ENCODE measurements at regions not wholly inside any gene's neighbourhood (a gene's known extent, or its start where the extent isn't known, plus 50 kb on each side); places are given as distances from the start of the nearest gene placed in this dataset.

DNA sequence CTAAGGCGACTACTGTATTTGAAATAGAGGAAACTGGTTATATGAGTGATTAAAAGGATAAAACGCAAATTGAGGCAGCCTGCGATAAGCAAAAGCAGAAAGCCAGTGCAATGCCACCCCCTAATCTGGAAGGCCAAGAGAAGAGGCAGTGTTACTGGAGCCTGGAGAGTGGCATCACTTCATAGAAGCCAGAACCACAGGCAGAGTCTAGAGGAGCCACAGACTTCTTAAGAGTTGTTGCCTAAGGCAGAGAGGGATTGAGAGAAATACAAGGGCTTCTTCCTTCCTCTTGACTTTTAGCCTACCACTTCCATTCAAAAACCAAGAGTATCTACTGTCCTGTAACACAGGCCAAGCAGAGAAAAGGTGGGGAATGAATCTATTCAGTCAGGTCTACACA lies 94.9 kb upstream of the SKAP2 start:
- TF ChIP-seq, protein P1, sequence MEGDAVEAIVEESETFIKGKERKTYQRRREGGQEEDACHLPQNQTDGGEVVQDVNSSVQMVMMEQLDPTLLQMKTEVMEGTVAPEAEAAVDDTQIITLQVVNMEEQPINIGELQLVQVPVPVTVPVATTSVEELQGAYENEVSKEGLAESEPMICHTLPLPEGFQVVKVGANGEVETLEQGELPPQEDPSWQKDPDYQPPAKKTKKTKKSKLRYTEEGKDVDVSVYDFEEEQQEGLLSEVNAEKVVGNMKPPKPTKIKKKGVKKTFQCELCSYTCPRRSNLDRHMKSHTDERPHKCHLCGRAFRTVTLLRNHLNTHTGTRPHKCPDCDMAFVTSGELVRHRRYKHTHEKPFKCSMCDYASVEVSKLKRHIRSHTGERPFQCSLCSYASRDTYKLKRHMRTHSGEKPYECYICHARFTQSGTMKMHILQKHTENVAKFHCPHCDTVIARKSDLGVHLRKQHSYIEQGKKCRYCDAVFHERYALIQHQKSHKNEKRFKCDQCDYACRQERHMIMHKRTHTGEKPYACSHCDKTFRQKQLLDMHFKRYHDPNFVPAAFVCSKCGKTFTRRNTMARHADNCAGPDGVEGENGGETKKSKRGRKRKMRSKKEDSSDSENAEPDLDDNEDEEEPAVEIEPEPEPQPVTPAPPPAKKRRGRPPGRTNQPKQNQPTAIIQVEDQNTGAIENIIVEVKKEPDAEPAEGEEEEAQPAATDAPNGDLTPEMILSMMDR (IDR thresholded peaks at IDR 0.05; ENCODE audit: poor library complexity, severe bottlenecking), result no peak
- DNase-seq (ENCODE audit: low spot score), result no peak
- ATAC-seq (ENCODE audit: low read depth), result peak; percentile 12; the same call in 1 of the 3 replicates
- Histone ChIP-seq H3K4me1 (ENCODE audit: insufficient read depth, poor library complexity, severe bottlenecking) (peaks cover 20% of the 10 kb centered on the region), H3K27ac (ENCODE audit: poor library complexity, severe bottlenecking) (peak overlapping the region; percentile 79), H3K27me3 (ENCODE audit: insufficient read depth, poor library complexity, severe bottlenecking) (no peaks in the 10 kb centered on the region), H3K36me3 (ENCODE audit: low read depth) (no peaks in the 10 kb centered on the region), H3K9me3 (ENCODE audit: severe bottlenecking) (no peaks in the 10 kb centered on the region), H3K4me3 (ENCODE audit: severe bottlenecking) (no peak overlapping the region)

DNA sequence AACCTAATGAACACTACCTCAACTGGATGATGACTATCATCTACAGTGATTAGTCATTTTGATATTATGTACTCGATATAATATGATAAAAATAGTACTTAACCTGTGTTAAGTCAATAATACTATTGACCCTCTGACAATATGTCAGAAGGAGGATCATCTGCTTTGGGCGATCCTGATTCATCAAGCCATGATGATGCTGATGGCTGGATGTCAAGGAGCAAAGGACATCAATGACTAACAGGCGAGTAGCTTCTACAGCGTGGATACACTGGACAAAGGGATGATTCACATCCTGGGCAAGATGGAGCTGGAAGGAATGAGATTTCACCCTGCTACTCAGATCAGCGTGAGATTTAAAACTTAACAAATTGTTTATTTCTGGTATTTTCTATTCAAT lies 94.4 kb upstream of the SKAP2 start:
- peak overlapping the region; percentile 79 for H3K27ac ChIP-seq (ENCODE audit: poor library complexity, severe bottlenecking)
- ATAC-seq (ENCODE audit: low read depth), result peak; percentile 98
- no peak overlapping the region for H3K4me3 ChIP-seq (ENCODE audit: severe bottlenecking)
- H3K4me1 ChIP-seq (ENCODE audit: insufficient read depth, poor library complexity, severe bottlenecking), result peaks cover 20% of the 10 kb centered on the region
- peak; percentile 73 for DNase-seq (ENCODE audit: low spot score)
- TF ChIP-seq, protein P1 (IDR thresholded peaks at IDR 0.05; ENCODE audit: poor library complexity, severe bottlenecking), result no peak
- H3K36me3 ChIP-seq (ENCODE audit: low read depth), result no peaks in the 10 kb centered on the region
- no peaks in the 10 kb centered on the region for H3K27me3 ChIP-seq (ENCODE audit: insufficient read depth, poor library complexity, severe bottlenecking)
- no peaks in the 10 kb centered on the region for H3K9me3 ChIP-seq (ENCODE audit: severe bottlenecking)

DNA sequence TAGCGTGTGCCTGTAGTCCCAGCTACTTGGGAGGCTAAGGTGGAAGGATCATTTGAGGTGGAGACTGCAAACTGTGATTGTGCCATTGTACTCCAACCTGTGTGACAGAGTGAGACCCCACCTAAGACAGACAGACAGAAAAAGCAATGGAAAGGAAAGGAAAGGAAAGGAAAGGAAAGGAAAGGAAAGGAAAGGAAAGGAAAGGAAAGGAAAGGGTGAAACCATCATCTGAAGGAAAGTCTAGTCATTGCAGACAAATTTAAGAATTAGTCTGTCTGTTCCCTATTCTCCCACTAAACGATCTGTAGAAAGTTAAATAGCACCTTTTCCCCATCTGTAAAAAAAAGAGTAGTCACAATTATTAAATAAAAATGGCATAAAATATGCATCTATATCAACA lies 91.1 kb upstream of the SKAP2 start:
- no peaks in the 10 kb centered on the region for H3K36me3 ChIP-seq (ENCODE audit: low read depth)
- no peaks in the 10 kb centered on the region for H3K27me3 ChIP-seq (ENCODE audit: insufficient read depth, poor library complexity, severe bottlenecking)
- DNase-seq (ENCODE audit: low spot score) (no peak), ATAC-seq (ENCODE audit: low read depth) (no peak)
- H3K4me1 ChIP-seq (ENCODE audit: insufficient read depth, poor library complexity, severe bottlenecking), result peaks cover 20% of the 10 kb centered on the region
- H3K9me3 ChIP-seq (ENCODE audit: severe bottlenecking), result no peaks in the 10 kb centered on the region
- no peak overlapping the region for H3K27ac ChIP-seq (ENCODE audit: poor library complexity, severe bottlenecking)
- TF ChIP-seq, protein P1 (IDR thresholded peaks at IDR 0.05; ENCODE audit: poor library complexity, severe bottlenecking), result no peak
- H3K4me3 ChIP-seq (ENCODE audit: severe bottlenecking), result no peak overlapping the region

DNA sequence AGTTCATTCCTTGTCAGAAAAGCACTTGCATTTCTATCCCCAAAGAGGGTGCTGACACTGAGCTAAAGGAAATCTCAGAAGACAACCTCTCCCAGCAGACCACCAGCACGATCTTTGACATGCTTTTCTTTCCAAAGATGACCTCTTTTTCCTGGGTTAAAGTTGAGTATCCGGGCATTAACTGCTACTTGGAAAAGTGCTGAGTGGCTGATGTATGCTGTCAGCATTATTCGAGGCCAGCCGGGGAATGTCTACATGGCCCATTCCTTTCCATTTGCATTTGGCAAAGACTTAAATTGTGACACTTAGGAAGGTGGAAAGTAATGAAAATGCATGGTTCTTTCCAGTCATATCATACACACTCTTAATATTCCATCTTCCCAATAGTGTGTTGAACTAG lies 90.6 kb upstream of the SKAP2 start:
- Histone ChIP-seq H3K27me3 (ENCODE audit: insufficient read depth, poor library complexity, severe bottlenecking) (no peaks in the 10 kb centered on the region), H3K4me3 (ENCODE audit: severe bottlenecking) (no peak overlapping the region), H3K9me3 (ENCODE audit: severe bottlenecking) (no peaks in the 10 kb centered on the region), H3K27ac (ENCODE audit: poor library complexity, severe bottlenecking) (no peak overlapping the region), H3K4me1 (ENCODE audit: insufficient read depth, poor library complexity, severe bottlenecking) (peaks cover 20% of the 10 kb centered on the region), H3K36me3 (ENCODE audit: low read depth) (no peaks in the 10 kb centered on the region)
- no peak for DNase-seq (ENCODE audit: low spot score)
- TF ChIP-seq, protein P1 (IDR thresholded peaks at IDR 0.05; ENCODE audit: poor library complexity, severe bottlenecking), result no peak
- ATAC-seq (ENCODE audit: low read depth), result no peak

DNA sequence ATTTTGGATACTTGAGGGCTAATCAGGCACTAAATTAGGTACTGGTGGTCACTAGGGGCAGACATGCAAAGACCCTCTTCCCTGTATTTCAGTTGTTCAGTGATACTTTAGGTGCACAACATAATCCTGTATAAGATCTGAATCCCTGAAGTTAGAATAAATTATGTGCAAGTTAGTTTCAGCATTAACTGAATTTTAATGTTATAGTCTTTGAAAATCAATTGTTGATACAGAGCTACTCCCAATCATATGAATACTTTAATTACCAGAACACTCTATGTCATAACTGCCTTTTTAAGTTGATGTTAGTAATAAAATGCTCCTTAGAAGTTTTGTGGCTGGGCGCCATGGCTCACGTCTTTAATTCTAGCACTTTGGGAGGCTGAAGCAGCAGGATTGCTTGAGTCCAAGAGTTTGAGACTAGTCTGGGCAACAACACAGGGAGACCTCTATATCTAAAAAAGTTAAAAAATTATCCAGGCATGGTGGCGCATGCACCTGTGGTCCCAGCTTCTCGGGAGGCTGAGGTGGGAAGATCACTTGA lies 87.1 kb upstream of the SKAP2 start:
- Histone ChIP-seq H3K27ac (ENCODE audit: poor library complexity, severe bottlenecking) (no peak overlapping the region), H3K9me3 (ENCODE audit: severe bottlenecking) (no peaks in the 10 kb centered on the region), H3K4me3 (ENCODE audit: severe bottlenecking) (no peak overlapping the region), H3K4me1 (ENCODE audit: insufficient read depth, poor library complexity, severe bottlenecking) (peaks cover 21% of the 10 kb centered on the region), H3K27me3 (ENCODE audit: insufficient read depth, poor library complexity, severe bottlenecking) (no peaks in the 10 kb centered on the region), H3K36me3 (ENCODE audit: low read depth) (no peaks in the 10 kb centered on the region)
- no peak for DNase-seq (ENCODE audit: low spot score)
- ATAC-seq (ENCODE audit: low read depth), result no peak
- TF ChIP-seq, protein P1 (IDR thresholded peaks at IDR 0.05; ENCODE audit: poor library complexity, severe bottlenecking), result no peak

All from RWPE2 (cell line).